ENCODE measurements at regions not wholly inside any gene's neighbourhood (a gene's known extent, or its start where the extent isn't known, plus 50 kb on each side); places are given as distances from the start of the nearest gene placed in this dataset.

DNA sequence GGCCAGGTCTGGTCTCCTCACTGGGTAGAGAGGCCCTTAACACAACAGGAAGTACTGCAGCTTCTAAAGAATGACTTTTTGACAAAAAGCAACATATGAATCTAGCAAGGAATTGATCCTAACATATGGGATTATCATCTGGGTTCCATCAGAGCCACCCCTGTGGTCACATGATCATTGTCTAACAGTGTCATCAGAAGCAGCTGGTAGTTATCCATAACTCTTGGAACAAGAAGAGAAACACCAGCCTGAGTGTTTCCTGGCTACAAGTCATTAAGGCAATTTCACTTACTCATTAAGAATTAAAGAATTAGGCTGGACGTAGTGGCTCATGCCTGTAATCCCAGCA, 219.3 kb upstream of the ARID1B start:
- no peak for TF ChIP-seq POLR2A (IDR thresholded peaks at IDR 0.05; ENCODE audit: low read length)
- no peak for TF ChIP-seq GATA1 (IDR thresholded peaks at IDR 0.05; ENCODE audit: low read depth, low read length)
